ENCODE measurements at regions not wholly inside any gene's neighbourhood (a gene's known extent, or its start where the extent isn't known, plus 50 kb on each side); places are given as distances from the start of the nearest gene placed in this dataset.

DNA sequence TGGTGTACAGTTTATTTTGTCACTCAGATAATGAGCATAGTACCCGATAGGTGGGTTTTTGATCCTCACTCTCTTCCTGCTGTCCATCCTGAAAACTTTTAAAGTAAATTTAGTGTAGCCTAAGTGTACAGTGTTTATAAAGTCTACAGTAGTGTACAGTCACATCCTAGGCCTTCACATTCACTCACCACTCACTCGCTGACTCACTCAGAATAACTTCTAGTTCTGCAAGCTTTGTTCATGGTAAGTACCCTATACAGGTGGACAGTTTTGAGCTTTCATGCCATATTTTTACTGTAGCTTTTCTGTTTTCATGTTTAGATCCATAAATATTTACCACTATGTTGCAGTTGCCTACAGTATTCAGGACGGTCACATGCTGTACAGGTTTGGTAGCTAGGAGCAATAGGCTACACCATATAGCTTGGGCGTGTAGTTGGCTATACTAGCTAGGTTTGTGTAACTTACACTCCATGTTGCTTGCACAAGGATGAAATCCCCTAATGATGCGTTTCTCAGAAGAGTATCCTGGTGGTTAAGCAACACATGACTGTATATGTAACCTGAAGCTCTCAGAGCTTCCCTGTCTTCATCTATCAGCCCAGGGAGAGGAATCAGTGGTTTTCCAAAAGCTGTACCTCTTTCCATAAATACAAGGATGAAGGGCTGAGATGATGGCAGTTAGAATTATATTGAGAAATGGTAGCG lies 87.6 kb upstream of the SLC25A26 start:
- intact Hi-C loops (cut with micrococcal nuclease) = no loop called here

DNA sequence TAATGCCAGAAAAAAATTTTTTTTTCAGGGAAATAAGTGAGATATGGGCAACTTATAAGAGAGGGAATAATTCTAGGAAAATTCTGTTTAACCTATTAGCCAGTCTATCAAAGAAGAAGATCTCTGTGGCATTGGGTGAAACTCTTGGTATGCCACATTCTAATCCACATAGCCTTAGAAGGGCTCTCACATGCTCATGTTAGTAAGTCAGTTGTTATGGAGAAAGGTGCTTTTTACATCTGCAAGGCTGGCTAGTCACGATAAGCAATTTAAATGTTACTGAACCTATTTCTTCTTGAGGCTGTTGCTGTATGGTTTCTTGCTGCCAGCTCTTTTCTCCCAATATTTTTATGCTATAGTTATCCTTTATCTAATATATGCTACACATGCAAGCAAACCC lies 89.9 kb upstream of the MAGI1 start:
- intact Hi-C loops (cut with micrococcal nuclease) = no loop called here

DNA sequence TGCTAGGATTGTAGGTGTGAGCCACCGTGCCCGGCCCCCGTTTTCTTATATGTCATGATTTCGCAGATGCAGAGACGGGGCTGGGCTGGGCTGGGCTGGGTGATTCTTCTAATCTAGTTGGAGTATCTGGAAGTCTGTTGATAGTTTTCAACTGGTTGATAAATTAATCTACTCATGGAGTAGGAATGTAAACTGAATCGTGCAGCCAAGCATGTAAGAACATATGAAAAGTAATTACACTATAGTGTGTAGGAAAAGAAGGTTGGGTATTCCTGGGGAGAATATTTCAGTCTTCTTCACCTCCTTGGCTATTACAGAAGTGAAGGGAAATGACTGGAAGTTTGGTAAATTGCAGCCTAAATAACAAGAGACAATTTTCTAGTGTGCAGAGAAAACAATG lies 82.6 kb upstream of the MAGI1 start:
- intact Hi-C loops (cut with micrococcal nuclease) = no loop called here

DNA sequence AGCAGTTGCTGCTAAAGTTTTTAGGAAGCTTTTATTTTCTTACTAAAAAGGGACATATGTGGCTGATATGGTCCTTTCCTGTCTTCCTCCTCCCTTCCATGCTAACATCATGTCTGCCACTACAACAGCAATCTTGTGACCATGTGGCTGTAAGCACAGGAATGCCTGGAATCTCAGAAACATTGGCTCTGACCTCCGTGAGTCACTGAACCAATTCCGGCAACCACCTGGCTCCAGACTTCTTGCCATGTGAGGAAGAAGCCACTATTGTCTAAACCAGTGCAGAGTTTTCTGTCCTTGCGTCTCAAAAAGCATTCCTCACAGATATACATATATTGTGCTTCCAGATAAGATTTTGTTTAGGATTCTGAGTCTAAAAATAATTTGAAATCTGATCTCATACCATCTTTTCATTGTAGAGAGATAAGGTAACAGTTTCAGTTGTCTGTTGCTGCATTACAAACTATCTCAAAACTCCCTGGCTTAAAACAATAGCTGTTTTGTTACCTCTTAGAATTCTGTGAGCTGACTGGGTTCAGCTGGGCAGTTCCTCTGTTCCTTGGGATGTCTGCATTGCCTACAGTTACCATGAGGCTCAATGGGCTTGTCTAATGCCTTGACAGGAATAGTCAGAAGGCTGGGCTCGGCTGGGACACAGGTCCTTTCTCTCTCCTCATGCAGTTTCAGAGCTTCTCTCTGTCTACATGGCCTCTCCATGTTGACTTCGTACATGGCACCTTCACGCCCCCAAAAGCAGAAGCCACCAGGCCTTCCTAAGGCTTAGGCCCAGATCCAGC lies 77.3 kb upstream of the MAGI1 start:
- intact Hi-C loops (cut with micrococcal nuclease) = no loop called here

DNA sequence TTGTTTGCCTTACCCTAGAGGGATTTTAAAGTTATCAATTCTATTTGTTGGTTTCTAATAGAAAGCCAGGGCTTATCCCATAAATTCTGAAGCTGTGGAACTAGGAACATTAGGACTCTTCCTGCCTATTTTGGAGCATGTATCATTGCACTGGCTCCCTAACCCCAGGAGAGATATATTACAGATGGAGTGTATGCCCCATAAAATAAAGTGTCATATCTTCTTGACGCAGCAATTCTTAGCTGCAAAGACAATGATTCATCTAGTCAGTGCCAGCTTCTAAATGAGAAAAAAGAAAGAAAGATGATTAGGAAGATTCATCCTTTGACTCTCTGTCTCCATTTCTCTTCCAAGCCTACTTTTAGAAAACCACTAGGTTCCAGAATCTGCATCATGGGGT lies 74.8 kb upstream of the MAGI1 start:
- intact Hi-C loops (cut with micrococcal nuclease) = no loop called here

DNA sequence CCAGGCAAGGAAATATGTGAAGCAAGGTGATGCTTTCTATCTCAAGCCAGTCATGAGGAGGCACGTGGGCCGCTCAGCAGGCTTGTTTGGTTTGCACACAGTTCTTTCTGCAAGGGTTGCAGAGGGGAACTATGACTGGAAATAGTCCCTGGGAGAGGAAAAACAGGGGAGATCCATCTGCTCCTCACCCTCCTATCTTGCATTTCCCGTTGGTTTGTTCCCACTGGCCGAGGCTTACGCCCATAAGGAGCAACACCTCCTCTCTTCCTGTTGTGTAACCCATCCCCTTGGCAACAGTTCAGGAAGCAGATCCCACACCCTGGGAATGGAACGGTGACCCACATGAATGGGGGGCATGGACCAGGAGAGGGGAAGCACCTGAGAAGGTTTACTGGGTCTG lies 72.1 kb upstream of the MAGI1 start:
- intact Hi-C loops (cut with micrococcal nuclease) = no loop called here

DNA sequence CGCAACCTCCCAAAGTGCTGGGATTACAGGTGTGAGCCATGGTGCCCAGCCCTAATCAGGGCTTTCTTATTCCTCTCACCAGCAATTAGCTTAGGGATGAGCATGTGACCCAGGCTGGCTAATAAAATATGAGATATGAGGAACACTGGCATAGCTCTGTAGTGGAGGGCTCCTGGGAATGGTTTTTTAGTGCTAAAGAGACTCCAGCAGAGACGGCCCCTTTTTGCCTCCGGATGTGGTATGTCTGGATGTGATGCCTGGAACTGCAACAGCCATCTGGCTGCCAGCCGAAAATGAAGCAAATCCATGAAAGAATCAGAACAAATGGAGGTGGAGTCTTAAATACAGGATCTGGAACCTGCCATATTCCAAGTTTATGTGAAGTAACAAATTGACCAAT lies 69.1 kb upstream of the MAGI1 start:
- intact Hi-C loops (cut with micrococcal nuclease) = loop anchor here (5.0 kb wide), 1 partner anchor 114 kb away; the partner anchor contains the start of gene SLC25A26

DNA sequence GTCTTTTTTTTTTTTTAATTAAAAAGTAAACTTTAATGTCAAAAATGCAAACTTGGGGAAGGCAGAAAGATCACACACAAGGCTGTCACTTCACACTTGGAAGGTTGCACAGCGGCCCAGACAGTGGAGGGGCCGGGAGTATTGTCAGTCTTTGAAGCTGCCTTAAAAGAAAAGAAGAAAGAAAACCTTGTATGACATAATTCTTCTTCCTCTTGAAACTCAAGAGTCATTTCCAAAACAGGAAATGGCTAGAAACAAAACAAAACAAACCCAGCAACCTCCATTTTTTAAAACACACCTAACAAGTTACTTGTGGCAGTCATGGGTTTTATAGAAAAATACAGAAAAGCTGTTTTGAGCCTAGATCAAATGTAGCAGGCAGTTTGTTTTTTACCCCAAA lies 68.1 kb upstream of the MAGI1 start:
- intact Hi-C loops (cut with micrococcal nuclease) = loop anchor here (5.0 kb wide), 1 partner anchor 116 kb away; the partner anchor contains the start of gene SLC25A26

DNA sequence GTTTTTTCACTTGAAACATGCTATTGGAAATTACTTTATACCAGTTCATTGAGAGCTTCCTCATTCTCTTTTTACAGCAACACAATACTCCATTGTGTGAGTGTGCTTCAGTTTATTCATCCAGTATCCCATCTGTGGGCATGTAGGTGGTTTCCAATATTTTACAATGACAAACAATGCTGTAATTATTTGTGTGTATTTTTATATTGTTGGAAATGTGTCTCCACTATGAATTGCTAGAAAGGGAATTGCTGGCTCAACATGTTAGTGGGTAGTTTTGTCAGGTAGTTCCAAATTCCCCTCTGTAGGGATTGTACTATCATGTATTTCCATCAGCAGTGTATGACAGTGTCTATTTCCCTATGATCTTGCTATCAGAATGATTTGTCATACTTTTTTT lies 65.8 kb upstream of the MAGI1 start:
- intact Hi-C loops (cut with micrococcal nuclease) = no loop called here

DNA sequence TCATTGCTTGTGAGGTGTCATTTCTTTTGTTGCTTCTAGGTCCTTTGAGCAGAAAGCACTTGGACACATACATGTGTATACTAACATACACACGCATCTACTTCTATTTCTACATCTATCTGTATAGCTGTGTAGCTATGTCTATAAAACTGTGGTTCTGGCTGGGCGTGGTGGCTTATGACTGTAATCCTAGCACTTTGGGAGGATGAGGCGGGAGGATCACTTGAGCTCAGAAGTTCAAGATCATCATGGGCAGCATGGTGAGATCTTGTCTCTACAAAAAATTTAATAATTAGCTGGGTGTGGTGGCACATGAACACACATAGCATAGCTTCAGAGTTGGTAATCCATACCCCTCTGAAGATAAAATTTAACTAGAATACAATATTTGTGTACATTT lies 65.0 kb upstream of the MAGI1 start:
- intact Hi-C loops (cut with micrococcal nuclease) = no loop called here

DNA sequence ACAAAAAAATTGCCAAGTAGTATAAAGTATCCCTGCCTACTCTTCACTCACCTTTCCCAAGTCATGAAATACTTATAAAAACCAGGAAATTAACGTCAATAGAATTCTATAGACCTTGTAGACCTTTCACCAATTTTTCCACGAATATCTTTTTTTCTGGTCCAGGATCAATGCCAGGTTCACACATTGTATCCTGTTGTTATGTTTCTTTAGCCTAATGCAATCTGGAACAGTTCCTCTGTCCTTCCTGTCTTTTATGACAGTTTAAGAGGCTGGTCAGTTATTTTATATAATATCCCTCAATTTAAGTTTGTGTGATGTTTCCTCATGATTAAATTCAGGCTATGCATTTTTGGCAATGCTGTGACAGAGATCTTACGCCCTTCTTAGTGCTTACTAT lies 63.2 kb upstream of the MAGI1 start:
- intact Hi-C loops (cut with micrococcal nuclease) = no loop called here

DNA sequence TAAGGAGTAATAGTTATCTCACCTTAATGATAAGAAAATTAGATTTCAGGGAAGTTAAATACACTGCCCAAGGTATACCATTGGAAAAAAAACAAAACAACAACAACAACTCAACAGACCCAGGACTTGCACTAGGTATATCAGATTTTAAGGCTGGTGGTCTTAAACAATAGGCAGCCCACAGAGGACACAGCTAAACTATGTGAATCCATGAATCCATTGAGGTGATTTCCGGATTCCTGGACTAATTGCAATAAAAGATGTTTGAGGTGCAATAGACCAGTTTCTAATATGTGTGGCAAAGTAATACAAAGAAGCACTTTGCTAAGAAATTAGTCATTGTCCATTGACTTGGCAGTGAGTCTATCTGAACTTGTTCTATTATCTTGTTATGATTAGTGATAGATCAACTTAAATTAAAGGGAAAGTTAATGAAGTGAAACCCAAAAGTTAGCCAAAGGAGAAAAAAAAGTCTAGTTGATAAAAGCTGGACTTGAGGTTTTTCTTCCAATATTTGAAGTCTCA lies 60.9 kb upstream of the MAGI1 start:
- intact Hi-C loops (cut with micrococcal nuclease) = no loop called here

DNA sequence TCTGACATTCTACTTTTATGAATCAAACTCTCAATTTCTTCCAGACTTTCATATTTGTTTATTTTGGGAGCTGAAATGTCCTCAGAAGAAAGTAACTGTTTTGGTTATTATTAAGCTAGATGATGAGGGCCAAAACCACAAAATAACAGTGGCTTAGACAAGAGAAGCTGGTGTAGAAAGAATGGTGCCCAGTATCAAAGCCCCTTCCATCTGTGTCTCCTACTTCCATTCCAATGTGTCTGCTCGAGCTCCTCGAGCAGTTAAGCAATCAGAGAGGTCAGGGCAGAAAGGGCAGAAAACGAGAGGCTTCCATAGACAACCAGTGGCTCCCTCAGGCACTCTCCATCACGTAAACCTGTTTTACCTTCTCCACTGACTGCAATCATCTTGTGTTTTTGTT lies 59.7 kb upstream of the MAGI1 start:
- intact Hi-C loops (cut with micrococcal nuclease) = no loop called here

DNA sequence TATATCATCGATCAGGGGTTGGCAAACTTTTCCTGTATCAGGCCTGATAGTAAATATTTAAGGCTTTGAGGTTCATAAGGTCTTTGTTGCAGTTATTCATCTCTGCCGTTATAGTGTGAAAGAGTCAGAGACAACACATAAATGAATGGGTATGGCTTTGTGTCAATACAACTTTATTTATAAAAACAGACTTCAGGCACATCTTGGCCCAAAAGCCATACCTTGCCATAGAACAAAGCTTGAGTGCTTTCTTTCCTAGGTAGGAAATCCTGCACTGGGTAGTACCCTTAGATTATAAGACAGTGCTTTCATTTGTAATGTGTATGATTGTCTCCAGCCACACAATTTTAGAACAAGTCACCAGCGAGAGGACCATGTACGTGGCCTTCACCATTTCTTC lies 58.9 kb upstream of the MAGI1 start:
- intact Hi-C loops (cut with micrococcal nuclease) = no loop called here

DNA sequence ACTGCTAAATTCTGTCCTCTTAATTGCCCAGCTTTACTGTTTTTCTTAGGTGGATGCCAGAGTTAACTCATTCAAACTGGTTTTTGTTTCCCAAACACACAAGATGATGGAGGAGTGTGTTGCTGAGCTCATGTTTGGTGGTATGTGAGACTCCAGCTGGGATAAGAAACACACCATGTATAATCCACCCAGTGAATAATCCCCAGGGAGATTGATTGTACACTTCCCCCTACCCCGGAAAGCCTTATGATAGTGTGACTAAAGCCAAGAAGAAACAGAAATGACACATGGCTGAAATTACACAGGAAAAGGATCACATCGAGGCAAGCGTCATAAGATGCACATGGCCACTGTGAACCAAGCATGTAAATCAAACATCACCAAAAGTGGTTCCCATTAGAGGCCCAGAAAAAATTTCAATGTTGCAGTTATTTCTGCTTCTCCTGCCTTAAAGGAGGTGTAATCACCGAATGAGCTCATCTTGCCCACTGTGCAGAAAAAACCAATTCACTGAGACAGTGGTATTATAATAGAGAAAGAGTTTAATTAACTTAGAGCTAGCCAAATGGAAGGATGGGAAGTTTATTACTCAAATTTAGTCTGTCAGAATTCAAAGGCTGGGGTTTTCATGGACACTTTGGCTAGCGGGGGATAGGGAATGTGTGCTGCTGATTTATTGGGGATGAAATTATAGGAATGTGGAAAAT lies 56.7 kb upstream of the MAGI1 start:
- intact Hi-C loops (cut with micrococcal nuclease) = no loop called here

DNA sequence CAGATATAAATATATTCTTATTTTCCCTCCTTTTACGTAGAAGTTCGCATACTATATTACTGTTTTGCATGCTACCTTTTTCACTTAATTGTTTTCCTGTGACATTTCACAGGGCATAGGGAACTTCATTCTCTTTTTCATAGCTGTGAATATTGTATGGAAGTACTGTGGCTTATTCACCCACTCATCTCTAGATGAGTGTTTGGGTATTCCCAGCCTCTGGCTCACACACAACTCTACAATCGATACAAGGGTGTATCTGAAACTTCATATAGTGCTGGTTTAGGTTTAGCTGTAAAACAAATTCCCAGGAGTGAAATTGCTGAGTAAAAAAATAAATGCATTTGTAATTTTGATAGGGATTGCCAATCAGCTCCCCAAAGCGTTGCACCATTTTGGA lies 55.3 kb upstream of the MAGI1 start:
- intact Hi-C loops (cut with micrococcal nuclease) = no loop called here

DNA sequence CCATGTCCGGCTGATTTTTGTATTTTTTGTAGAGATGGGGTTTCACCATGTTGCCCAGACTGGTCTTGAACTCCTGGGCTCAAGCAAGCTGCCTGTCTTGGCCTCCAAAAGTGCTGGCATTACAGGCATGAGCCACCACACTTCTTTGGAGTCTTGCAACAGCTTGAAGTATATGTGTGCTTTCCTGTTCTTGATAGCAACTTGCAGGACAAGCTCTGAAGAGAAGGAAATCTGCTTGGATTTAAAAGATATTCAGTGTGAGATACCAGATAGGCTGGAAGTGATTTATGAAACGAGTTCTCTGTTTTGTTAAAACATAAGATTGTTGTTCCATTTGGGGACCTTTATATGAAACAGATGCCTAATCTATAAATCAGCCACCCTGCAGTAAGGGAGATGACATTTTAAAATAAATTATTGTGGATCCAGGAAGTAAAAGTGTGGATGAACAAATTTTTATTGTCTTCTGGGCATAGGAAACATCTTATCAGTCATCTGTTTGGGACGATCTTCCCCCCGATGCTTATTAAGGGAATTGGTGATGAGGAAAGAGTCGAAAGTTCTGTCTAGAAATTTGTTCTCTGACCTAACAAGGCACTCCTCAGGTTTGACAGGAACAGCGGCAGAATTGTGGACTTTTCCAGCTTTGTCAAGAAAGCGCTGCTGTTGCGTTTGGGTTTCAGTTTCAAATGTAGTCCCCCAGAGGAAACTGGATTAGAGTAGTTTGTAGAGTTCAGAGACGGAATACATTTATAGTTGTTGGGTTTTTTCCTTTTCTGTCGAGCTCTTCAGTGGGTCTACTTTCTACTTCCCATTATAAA lies 53.7 kb upstream of the MAGI1 start:
- intact Hi-C loops (cut with micrococcal nuclease) = no loop called here

Data from T-helper 1 cell treated with Interleukin-12 subunit alpha and Interleukin-12 subunit beta and Interleukin-4 antibody, amounts not matched to agents 30 ng/mL and 1 ng/mL, for 36 hours (primary cell).